Renal cortex interstitium (tissue), 11 donors: ENCODE measurements at regions not wholly inside any gene's neighbourhood (a gene's known extent, or its start where the extent isn't known, plus 50 kb on each side); places are given as distances from the start of the nearest gene placed in this dataset.
"Not testable (repeated sequence)": the region's sequence is repeated elsewhere in the genome, so short reads cannot be mapped to it uniquely, and the experiment has no call there.

Experiments
- DNase-seq, 11 donors: peaks; one replicate each; pipeline ENCODE4 v3.0.0-alpha.2; 2013; ENCODE audit warnings: low read depth in 9 of 11, low spot score in 4 of 11; ENCODE audit errors: extremely low read depth in 1 of 11

GRCh38 chr4:116110713-116111112 lies 974.7 kb downstream of the TRAM1L1 start:
- DNase-seq = no peak

GRCh38 chr4:116108606-116109005 lies 976.8 kb downstream of the TRAM1L1 start:
- DNase-seq = no peak

- no peak for DNase-seq
Measured at GRCh38 chr4:116101321-116101720, 984.1 kb downstream of the TRAM1L1 start.

GRCh38 chr4:116099596-116099995 lies 985.8 kb downstream of the TRAM1L1 start:
- DNase-seq = no peak

- not testable (repeated sequence) for DNase-seq
Measured at GRCh38 chr4:116097353-116097752, 983.9 kb upstream of the NDST4 start.

GRCh38 chr4:116092961-116093360 lies 979.5 kb upstream of the NDST4 start:
- no peak for DNase-seq

GRCh38 chr4:116088771-116089170 lies 975.4 kb upstream of the NDST4 start:
- no peak for DNase-seq

GRCh38 chr4:116082808-116083366 lies 969.5 kb upstream of the NDST4 start:
- DNase-seq = no peak

GRCh38 chr4:116073051-116073450 lies 959.6 kb upstream of the NDST4 start:
- DNase-seq = no peak

GRCh38 chr4:116070283-116070682 lies 956.9 kb upstream of the NDST4 start:
- no peak for DNase-seq

- DNase-seq = no peak
Measured at GRCh38 chr4:116066711-116067245, 953.4 kb upstream of the NDST4 start.

- DNase-seq = no peak
Measured at GRCh38 chr4:116064331-116064730, 950.9 kb upstream of the NDST4 start.

GRCh38 chr4:116059361-116059760 lies 945.9 kb upstream of the NDST4 start:
- DNase-seq = no peak

GRCh38 chr4:116058129-116058528 lies 944.7 kb upstream of the NDST4 start:
- DNase-seq = no peak

- no peak for DNase-seq
Measured at GRCh38 chr4:116055857-116056827, 942.7 kb upstream of the NDST4 start.

GRCh38 chr4:116027311-116027710 lies 913.9 kb upstream of the NDST4 start:
- no peak for DNase-seq

GRCh38 chr4:116024954-116025708 lies 911.7 kb upstream of the NDST4 start:
- DNase-seq = no peak

- no peak for DNase-seq
Measured at GRCh38 chr4:116023049-116023448, 909.6 kb upstream of the NDST4 start.

GRCh38 chr4:116020141-116020722 lies 906.8 kb upstream of the NDST4 start:
- DNase-seq = no peak
